Lower leg skin (tissue), 4 donors: ENCODE measurements at regions not wholly inside any gene's neighbourhood (a gene's known extent, or its start where the extent isn't known, plus 50 kb on each side); places are given as distances from the start of the nearest gene placed in this dataset.

Source experiments
- DNase-seq, 2 donors: peaks; one replicate each; pipeline ENCODE4 v3.0.0-alpha.2; 2019; ENCODE audit warnings: low spot score in 2 of 2
- H3K4me3 ChIP-seq: fragments of 200-600 bp; sonication (generic); 2 replicates; pipeline ENCODE4 v1.5.1; 2017; ENCODE audit warnings: mild to moderate bottlenecking, low read depth; ENCODE audit not compliant: poor library complexity, severe bottlenecking
- CTCF ChIP-seq, 3 donors: fragments of 450-650 bp; IDR thresholded peaks; one replicate each; pipeline ENCODE4 v1.5.1; 2016; ENCODE audit warnings: antibody characterized with exemption in 3 of 3, mild to moderate bottlenecking in 3 of 3, moderate library complexity in 2 of 3
- POLR2A ChIP-seq, 2 donors: fragments of 450-650 bp; IDR thresholded peaks; one replicate each; pipeline ENCODE4 v1.6.1; 2016 to 2017; ENCODE audit warnings: antibody characterized with exemption in 2 of 2, mild to moderate bottlenecking in 1 of 2, moderate library complexity in 1 of 2
- WGBS, 2 donors: methylation state at CpG; one replicate each; pipeline ENCODE4 v1.1.5; 2018; 5-methylcytosine and 5-hydroxymethylcytosine counted together
- intact Hi-C: fragments of 100-400 bp; cut with DNase I; formaldehyde crosslinking; loops from one replicate; pipeline ENCODE4 v1.15.0; 2023; ENCODE audit warnings: low total_unique reads

GRCh38 chr4:83889802-83890201, 353.9 kb downstream of the GPAT3 start:
- intact Hi-C loops: no loop called here
- TF ChIP-seq POLR2A (IDR thresholded peaks at IDR 0.05) (no peak), CTCF (IDR thresholded peaks at IDR 0.05) (no peak)
- WGBS, 2 donors: 76 to 81% methylated on average over 2 of the region's 2 CpGs
- no peak overlapping the region for H3K4me3 ChIP-seq
- no peak for DNase-seq

GRCh38 chr4:83885256-83886182, 349.6 kb downstream of the GPAT3 start:
- H3K4me3 ChIP-seq: no peak overlapping the region
- no peak for DNase-seq
- TF ChIP-seq CTCF (IDR thresholded peaks at IDR 0.05) (no peak), POLR2A (IDR thresholded peaks at IDR 0.05) (no peak)
- intact Hi-C loops: no loop called here
- WGBS, 2 donors: 70 to 80% methylated on average over 6 of the region's 6 CpGs

DNA sequence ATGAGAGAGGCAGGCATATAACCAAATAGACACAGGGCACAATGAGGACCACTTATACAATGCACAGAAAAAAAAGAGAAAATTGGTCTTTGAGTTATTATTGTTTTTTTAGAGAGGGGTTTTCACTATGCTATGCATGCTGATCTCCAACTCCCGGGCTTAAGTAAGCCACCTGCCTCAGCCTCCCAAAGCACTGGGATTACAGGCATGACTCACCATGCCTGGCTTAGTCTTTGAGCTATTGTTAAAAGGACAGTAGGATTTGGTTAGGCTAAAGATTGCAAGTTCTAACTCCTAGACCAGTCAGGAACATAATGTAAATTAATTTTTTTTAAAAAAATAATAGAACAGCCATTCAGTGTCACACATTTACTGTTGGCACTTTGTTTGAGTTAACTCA, 340.1 kb downstream of the GPAT3 start:
- 58 to 79% methylated on average over 1 of the region's 1 CpG for WGBS, 2 donors
- no peak for DNase-seq
- H3K4me3 ChIP-seq: no peak overlapping the region

DNA sequence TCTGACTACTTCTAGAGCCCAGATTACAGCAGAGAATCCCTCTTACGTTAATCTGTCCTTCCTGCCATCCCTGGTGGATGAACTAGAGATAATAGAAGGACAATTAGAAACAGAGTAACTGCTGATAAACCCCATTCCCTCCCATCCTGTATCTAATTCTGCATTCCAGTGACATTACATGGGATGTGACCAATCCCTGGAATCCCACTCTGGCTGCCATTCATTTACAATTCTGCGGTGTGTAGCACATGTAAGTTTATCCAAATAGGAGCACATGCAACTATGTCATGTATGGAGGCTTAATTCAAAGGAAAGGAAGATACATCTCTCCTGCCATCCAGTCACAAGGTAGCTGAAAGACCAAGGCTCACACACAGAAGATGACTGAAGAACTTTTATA, 339.5 kb downstream of the GPAT3 start:
- intact Hi-C loops: no loop called here
- TF ChIP-seq POLR2A (IDR thresholded peaks at IDR 0.05) (no peak), CTCF (IDR thresholded peaks at IDR 0.05) (no peak)
- no peak for DNase-seq
- no peak overlapping the region for H3K4me3 ChIP-seq
- whole genome bisulfite sequencing, 2 donors: 73 to 80% methylated on average over 2 of the region's 2 CpGs

More for the DNA sequence above, 340.1 kb downstream of the GPAT3 start:
- intact Hi-C loops: no loop called here
- TF ChIP-seq CTCF (IDR thresholded peaks at IDR 0.05): no peak
- no peak for TF ChIP-seq POLR2A (IDR thresholded peaks at IDR 0.05)

- H3K4me3 ChIP-seq: no peak overlapping the region
- DNase-seq: no peak
- WGBS, 2 donors: 51 to 67% methylated on average over 2 of the region's 2 CpGs
- TF ChIP-seq CTCF (IDR thresholded peaks at IDR 0.05) (no peak), POLR2A (IDR thresholded peaks at IDR 0.05) (no peak)
- intact Hi-C loops: no loop called here
Measured at GRCh38 chr4:83873996-83874395, 338.1 kb downstream of the GPAT3 start.
